Endothelial cell of umbilical vein (primary cell): ENCODE measurements at regions not wholly inside any gene's neighbourhood (a gene's known extent, or its start where the extent isn't known, plus 50 kb on each side); places are given as distances from the start of the nearest gene placed in this dataset.

Experiments
- MAX ChIP-seq: IDR thresholded peaks from 2 replicates; pipeline ENCODE4 v1.6.1; 2011; ENCODE audit not compliant: insufficient read depth, insufficient read length
- POLR2A ChIP-seq: IDR thresholded peaks from 2 replicates; pipeline ENCODE4 v1.6.1; 2012; ENCODE audit warnings: low read depth, mild to moderate bottlenecking, control low read depth, low read length
- POLR2AphosphoS5 ChIP-seq: IDR thresholded peaks from 2 replicates; pipeline ENCODE4 v1.6.1; 2012; ENCODE audit warnings: low read depth, mild to moderate bottlenecking, control low read depth, low read length, moderate library complexity; ENCODE audit not compliant: insufficient read depth

DNA sequence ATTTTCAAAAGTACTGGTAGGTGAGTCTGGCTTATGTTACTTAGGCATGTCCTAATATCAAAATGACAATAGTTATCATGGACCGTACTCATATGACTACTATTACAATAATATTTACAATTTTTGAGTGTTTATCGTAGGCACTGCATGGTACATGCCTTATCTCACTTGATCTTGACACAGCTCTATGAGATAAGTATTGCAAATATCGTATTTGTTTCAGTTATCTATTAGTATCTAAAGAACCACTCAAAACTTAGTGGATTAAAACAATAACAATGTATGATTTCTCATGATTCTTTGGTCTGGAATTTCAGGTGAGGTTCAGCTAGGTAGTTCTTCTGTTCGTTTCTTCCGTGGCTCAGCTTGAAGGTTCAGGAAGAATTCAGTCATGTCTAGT lies 59.7 kb upstream of the XCR1 start:
- no peak for TF ChIP-seq POLR2A
- TF ChIP-seq POLR2AphosphoS5, result no peak
- no peak for TF ChIP-seq MAX
